Loucy (cell line): ENCODE measurements at regions not wholly inside any gene's neighbourhood (a gene's known extent, or its start where the extent isn't known, plus 50 kb on each side); places are given as distances from the start of the nearest gene placed in this dataset.

Source experiments
- CTCF ChIP-seq: fragments of 200-600 bp; sonication (generic); conservative IDR thresholded peaks from 2 replicates; pipeline ENCODE4 v1.5.1; 2014; ENCODE audit warnings: mild to moderate bottlenecking, antibody characterized with exemption, low read length
- EZH2phosphoT487 ChIP-seq: fragments of 200-600 bp; IDR thresholded peaks from 2 replicates; pipeline ENCODE4 v1.6.1; 2018; ENCODE audit warnings: antibody characterized with exemption, mild to moderate bottlenecking, moderate library complexity, borderline replicate concordance

- TF ChIP-seq CTCF, result no peak
- no peak for TF ChIP-seq EZH2phosphoT487
Observed at GRCh38 chr14:80404413-80404812, 193.1 kb upstream of the DIO2 start.
